WTC11 (cell line): ENCODE measurements at regions not wholly inside any gene's neighbourhood (a gene's known extent, or its start where the extent isn't known, plus 50 kb on each side); places are given as distances from the start of the nearest gene placed in this dataset.

Source experiments
- ATAC-seq: fragments of 200-7000 bp; cut with Tn5 transposase; 2 replicates; pipeline ENCODE4 v1.10.0; 2021; ENCODE audit warnings: mild to moderate bottlenecking, moderate library complexity
- CTCF ChIA-PET: fragments of 300-600 bp; sonication (Branson Sonifier 250); formaldehyde crosslinking; loops from one replicate; lab custom pipeline; 2021; ENCODE audit warnings: antibody characterized with exemption; lab: Charles Lee
- POLR2A ChIA-PET: fragments of 350-600 bp; sonication (Branson Sonifier 250); formaldehyde crosslinking; loops from one replicate; lab custom pipeline; 2021; ENCODE audit warnings: antibody characterized with exemption; lab: Charles Lee
- DNase-seq: peaks from one replicate; pipeline ENCODE4 v3.0.0; 2021; ENCODE audit warnings: low spot score
- H3K27ac Mint-ChIP-seq: 2 replicates; pipeline ENCODE4 v1.8.0; 2021; ENCODE audit warnings: mixed read lengths
- H3K27me3 Mint-ChIP-seq: 2 replicates; pipeline ENCODE4 v1.8.0; 2021; ENCODE audit warnings: low read depth, mild to moderate bottlenecking, moderate library complexity, mixed read lengths
- H3K36me3 Mint-ChIP-seq: 2 replicates; pipeline ENCODE4 v1.8.0; 2021; ENCODE audit warnings: mixed read lengths
- H3K4me1 Mint-ChIP-seq: 2 replicates; pipeline ENCODE4 v1.8.0; 2022; ENCODE audit warnings: mixed read lengths
- H3K4me3 Mint-ChIP-seq: 2 replicates; pipeline ENCODE4 v1.8.0; 2021; ENCODE audit warnings: mild to moderate bottlenecking, moderate library complexity, mixed read lengths
- H3K9me3 Mint-ChIP-seq: 2 replicates; pipeline ENCODE4 v1.8.0; 2021; ENCODE audit warnings: mixed read lengths
- ARID4B ChIP-seq: sonication (generic); formaldehyde crosslinking; IDR thresholded peaks from 2 replicates; pipeline ENCODE4 v1.8.0; 2023; ENCODE audit warnings: missing genetic modification reagents, mild to moderate bottlenecking, borderline replicate concordance
- ATF6 ChIP-seq: sonication (generic); formaldehyde crosslinking; IDR thresholded peaks from 2 replicates; pipeline ENCODE4 v1.8.1; 2023; ENCODE audit warnings: mild to moderate bottlenecking, missing genetic modification reagents
- CDX4 ChIP-seq: fragments of 250-450 bp; sonication (Bioruptor Pico); IDR thresholded peaks from 2 replicates; pipeline ENCODE4 v1.9.0; 2021; ENCODE audit warnings: moderate library complexity, mild to moderate bottlenecking, inconsistent platforms, borderline replicate concordance
- E2F4 ChIP-seq: sonication (generic); formaldehyde crosslinking; IDR thresholded peaks from 2 replicates; pipeline ENCODE4 v1.8.1; 2022; ENCODE audit warnings: low read depth, mild to moderate bottlenecking, moderate library complexity, missing genetic modification reagents, borderline replicate concordance
- ELF4 ChIP-seq: sonication (generic); formaldehyde crosslinking; IDR thresholded peaks from 2 replicates; pipeline ENCODE4 v1.8.1; 2022; ENCODE audit warnings: low read depth, mild to moderate bottlenecking, moderate library complexity, missing genetic modification reagents
- KAT7 ChIP-seq: sonication (generic); formaldehyde crosslinking; IDR thresholded peaks from 2 replicates; pipeline ENCODE4 v1.8.1; 2023; ENCODE audit warnings: missing genetic modification reagents, mild to moderate bottlenecking, borderline replicate concordance
- MLX ChIP-seq: sonication (generic); formaldehyde crosslinking; IDR thresholded peaks from 2 replicates; pipeline ENCODE4 v1.8.1; 2023; ENCODE audit warnings: mild to moderate bottlenecking, missing genetic modification reagents, moderate library complexity
- NFATC4 ChIP-seq: fragments of 250-450 bp; sonication (Bioruptor Pico); IDR thresholded peaks from 2 replicates; pipeline ENCODE4 v1.9.0; 2021; ENCODE audit warnings: mild to moderate bottlenecking
- NR1H2 ChIP-seq: sonication (generic); formaldehyde crosslinking; IDR thresholded peaks from 2 replicates; pipeline ENCODE4 v1.9.0; 2021; ENCODE audit warnings: mild to moderate bottlenecking, moderate library complexity, missing genetic modification reagents
- SOX15 ChIP-seq: fragments of 250-450 bp; sonication (Bioruptor Pico); IDR thresholded peaks from 2 replicates; pipeline ENCODE4 v1.9.0; 2021; ENCODE audit warnings: mild to moderate bottlenecking
- SP1 ChIP-seq: sonication (generic); formaldehyde crosslinking; conservative IDR thresholded peaks from 2 replicates; pipeline ENCODE4 v1.8.1; 2022; ENCODE audit warnings: missing genetic modification reagents
- TEAD1 ChIP-seq: sonication (generic); formaldehyde crosslinking; IDR thresholded peaks from 2 replicates; pipeline ENCODE4 v1.8.0; 2022; ENCODE audit warnings: mild to moderate bottlenecking, missing genetic modification reagents
- USF1 ChIP-seq: sonication (generic); formaldehyde crosslinking; IDR thresholded peaks from 2 replicates; pipeline ENCODE4 v1.8.0; 2022; ENCODE audit warnings: mild to moderate bottlenecking, missing genetic modification reagents
- USF2 ChIP-seq: sonication (generic); formaldehyde crosslinking; IDR thresholded peaks from 2 replicates; pipeline ENCODE4 v1.8.1; 2023; ENCODE audit warnings: mild to moderate bottlenecking, missing genetic modification reagents, moderate library complexity
- ZNF219 ChIP-seq: sonication (generic); formaldehyde crosslinking; IDR thresholded peaks from 2 replicates; pipeline ENCODE4 v1.8.0; 2023; ENCODE audit warnings: missing genetic modification reagents, mild to moderate bottlenecking, borderline replicate concordance
- ZNF263 ChIP-seq: sonication (generic); formaldehyde crosslinking; IDR thresholded peaks from 2 replicates; pipeline ENCODE4 v1.8.1; 2022; ENCODE audit warnings: low read depth, mild to moderate bottlenecking, moderate library complexity, missing genetic modification reagents
- ZNF671 ChIP-seq: fragments of 250-450 bp; sonication (Bioruptor Pico); IDR thresholded peaks from 2 replicates; pipeline ENCODE4 v1.8.0; 2021; ENCODE audit warnings: mild to moderate bottlenecking

- no peak for DNase-seq
- peaks cover 64% of the 10 kb centered on the region for H3K4me1 Mint-ChIP-seq
Measured at GRCh38 chr4:87918314-87919058, 57.0 kb upstream of the SPP1 start.

More at GRCh38 chr4:87918314-87919058, 57.0 kb upstream of the SPP1 start:
- H3K4me3 Mint-ChIP-seq = peak overlapping the region; percentile 58
- CTCF ChIA-PET = interaction anchor here (0.9 to 1.5 kb wide), 3 partner anchors 55 to 70 kb away, joined by 4 to 5 read pairs (median 4); no protein-coding TSS in a partner anchor
- POLR2A ChIA-PET = no interaction called here
- ATAC-seq = peak; percentile 35
- H3K9me3 Mint-ChIP-seq = no peaks in the 10 kb centered on the region
- H3K27ac Mint-ChIP-seq = peak overlapping the region; percentile 99
- peaks cover 15% of the 10 kb centered on the region for H3K36me3 Mint-ChIP-seq
- H3K27me3 Mint-ChIP-seq = peaks cover 5% of the 10 kb centered on the region; the same call in 1 of the 2 replicates
- TF ChIP-seq USF1 (CRISPR knock-in tag) (peak; percentile 78), NR1H2 (CRISPR knock-in tag) (no peak), NFATC4 (CRISPR knock-in tag) (no peak), USF2 (CRISPR knock-in tag) (peak; percentile 84), ELF4 (no peak), TEAD1 (CRISPR knock-in tag) (no peak), CDX4 (no peak), E2F4 (CRISPR knock-in tag) (no peak), KAT7 (no peak), MLX (CRISPR knock-in tag) (no peak), ARID4B (CRISPR knock-in tag) (no peak), SP1 (no peak), ATF6 (CRISPR knock-in tag) (no peak), ZNF671 (no peak), ZNF263 (CRISPR knock-in tag) (no peak), SOX15 (CRISPR knock-in tag) (no peak), ZNF219 (CRISPR knock-in tag) (no peak)
